Kidney (tissue), 13 donors: ENCODE measurements at regions not wholly inside any gene's neighbourhood (a gene's known extent, or its start where the extent isn't known, plus 50 kb on each side); places are given as distances from the start of the nearest gene placed in this dataset.

Experiments
- DNase-seq, 5 donors: peaks; one replicate each; pipeline ENCODE4 v3.0.0-alpha.2; 2013 to 2020
- FAIRE-seq: peaks from 2 replicates; lab custom pipeline; 2012; peaks lifted over from hg19 to GRCh38; lab: Jason Lieb, UNC
- H3K27ac ChIP-seq, 2 donors: one replicate each; pipeline ENCODE4 v1.7.0; 2013; ENCODE audit warnings: low read depth in 2 of 2, low read length in 2 of 2, inconsistent platforms in 1 of 2
- H3K27me3 ChIP-seq: one replicate; pipeline ENCODE4 v1.7.1; 2013; ENCODE audit warnings: low read length, inconsistent platforms; ENCODE audit not compliant: control insufficient read depth, insufficient read depth
- H3K36me3 ChIP-seq, 3 donors: one replicate each; pipeline versions ENCODE4 v1.7.0 to v1.7.1; 2013; ENCODE audit warnings: low read length in 3 of 3, control low read depth in 1 of 3, inconsistent platforms in 1 of 3; ENCODE audit not compliant: insufficient read depth in 3 of 3, control insufficient read depth in 2 of 3
- H3K4me1 ChIP-seq, 3 donors: one replicate each; pipeline versions ENCODE4 v1.7.0 to v1.7.1; 2013; ENCODE audit warnings: low read length in 3 of 3, inconsistent platforms in 1 of 3, low read depth in 1 of 3; ENCODE audit not compliant: control insufficient read depth in 2 of 3, insufficient read depth in 2 of 3
- H3K4me3 ChIP-seq, 3 donors: one replicate each; pipeline versions ENCODE4 v1.7.0 to v1.8.1; 2013; ENCODE audit warnings: low read length in 3 of 3, control low read depth in 1 of 3, inconsistent platforms in 1 of 3
- H3K9ac ChIP-seq, 3 donors: one replicate each; pipeline versions ENCODE4 v1.7.0 to v1.7.1; 2013; ENCODE audit warnings: low read length in 3 of 3, control low read depth in 1 of 3, inconsistent platforms in 1 of 3
- H3K9me3 ChIP-seq, 3 donors: one replicate each; pipeline versions ENCODE4 v1.7.0 to v1.7.1; 2013; ENCODE audit warnings: low read length in 3 of 3, control low read depth in 1 of 3, inconsistent platforms in 1 of 3; ENCODE audit not compliant: control insufficient read depth in 2 of 3, insufficient read depth in 1 of 3
- intact Hi-C: fragments of 100-400 bp; cut with DNase I; formaldehyde crosslinking; loops from one replicate; pipeline ENCODE4 v1.11.1; 2022
- TF ChIP-seq, protein P1 (sequence below): IDR thresholded peaks from 3 replicates; pipeline ENCODE4 v1.5.1; 2012; ENCODE audit warnings: mild to moderate bottlenecking, moderate library complexity, borderline replicate concordance; ENCODE audit not compliant: insufficient read depth; ENCODE audit errors: extremely low read depth
- donor health status: control.
- donor health status: control.
- donor health status: control.
- donor health status: control.
- donor health status: control.
- donor health status: DM: yes; HTN: yes; CAD: no.
- donor health status: Normal renal cell carcinoma (clear cell type).

GRCh38 chr5:10866913-10867312 lies 105.9 kb upstream of the DAP start:
- intact Hi-C loops, result no loop called here
- DNase-seq (no peak), FAIRE-seq (no peak)
- H3K4me3 ChIP-seq, result no peak overlapping the region
- H3K9me3 ChIP-seq, result no peaks in the 10 kb centered on the region
- H3K36me3 ChIP-seq, result no peaks in the 10 kb centered on the region
- no peak overlapping the region for H3K27ac ChIP-seq
- H3K4me1 ChIP-seq, result no peaks in the 10 kb centered on the region
- no peak overlapping the region for H3K9ac ChIP-seq
- H3K27me3 ChIP-seq, result no peaks in the 10 kb centered on the region
- TF ChIP-seq, protein P1, sequence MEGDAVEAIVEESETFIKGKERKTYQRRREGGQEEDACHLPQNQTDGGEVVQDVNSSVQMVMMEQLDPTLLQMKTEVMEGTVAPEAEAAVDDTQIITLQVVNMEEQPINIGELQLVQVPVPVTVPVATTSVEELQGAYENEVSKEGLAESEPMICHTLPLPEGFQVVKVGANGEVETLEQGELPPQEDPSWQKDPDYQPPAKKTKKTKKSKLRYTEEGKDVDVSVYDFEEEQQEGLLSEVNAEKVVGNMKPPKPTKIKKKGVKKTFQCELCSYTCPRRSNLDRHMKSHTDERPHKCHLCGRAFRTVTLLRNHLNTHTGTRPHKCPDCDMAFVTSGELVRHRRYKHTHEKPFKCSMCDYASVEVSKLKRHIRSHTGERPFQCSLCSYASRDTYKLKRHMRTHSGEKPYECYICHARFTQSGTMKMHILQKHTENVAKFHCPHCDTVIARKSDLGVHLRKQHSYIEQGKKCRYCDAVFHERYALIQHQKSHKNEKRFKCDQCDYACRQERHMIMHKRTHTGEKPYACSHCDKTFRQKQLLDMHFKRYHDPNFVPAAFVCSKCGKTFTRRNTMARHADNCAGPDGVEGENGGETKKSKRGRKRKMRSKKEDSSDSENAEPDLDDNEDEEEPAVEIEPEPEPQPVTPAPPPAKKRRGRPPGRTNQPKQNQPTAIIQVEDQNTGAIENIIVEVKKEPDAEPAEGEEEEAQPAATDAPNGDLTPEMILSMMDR, result no peak

- intact Hi-C loops, result no loop called here
- no peaks in the 10 kb centered on the region for H3K9me3 ChIP-seq
- TF ChIP-seq, protein P1, result peak; percentile 61
- H3K4me3 ChIP-seq, result no peak overlapping the region
- H3K27ac ChIP-seq, result no peak overlapping the region
- FAIRE-seq, result no peak
- H3K36me3 ChIP-seq, result no peaks in the 10 kb centered on the region
- DNase-seq, result peak in 3 of 5 donors; percentile 34 to 43 (median 41)
- no peaks in the 10 kb centered on the region for H3K27me3 ChIP-seq
- H3K9ac ChIP-seq, result no peak overlapping the region
- no peaks in the 10 kb centered on the region for H3K4me1 ChIP-seq
Observed at GRCh38 chr5:10863763-10864383, 102.8 kb upstream of the DAP start.

- no peaks in the 10 kb centered on the region for H3K36me3 ChIP-seq
- no peak overlapping the region for H3K4me3 ChIP-seq
- H3K27ac ChIP-seq, result no peak overlapping the region
- DNase-seq (no peak), FAIRE-seq (no peak)
- no peaks in the 10 kb centered on the region for H3K4me1 ChIP-seq
- no peak overlapping the region for H3K9ac ChIP-seq
- TF ChIP-seq, protein P1, result no peak
- intact Hi-C loops, result no loop called here
- H3K9me3 ChIP-seq, result no peaks in the 10 kb centered on the region
- H3K27me3 ChIP-seq, result no peaks in the 10 kb centered on the region
Observed at GRCh38 chr5:10862085-10862484, 101.1 kb upstream of the DAP start.

DNA sequence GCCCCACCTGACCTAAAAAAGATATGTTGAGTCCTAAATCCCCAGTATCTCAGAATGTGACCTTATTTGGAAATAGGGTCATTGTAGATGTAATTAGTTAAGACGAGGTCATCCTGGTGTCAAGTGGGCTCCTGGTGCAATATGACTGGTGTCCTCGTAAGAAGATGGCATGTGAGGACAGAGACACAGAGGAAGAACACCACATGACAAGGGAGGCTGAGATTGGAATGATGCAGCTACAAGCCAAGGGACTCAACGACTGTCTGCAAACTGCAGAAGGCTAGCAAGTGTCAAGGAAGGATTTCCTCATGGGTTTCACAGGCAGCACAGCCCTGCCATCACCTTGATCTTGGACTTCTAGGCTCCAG lies 100.4 kb upstream of the DAP start:
- Histone ChIP-seq H3K9me3 (no peaks in the 10 kb centered on the region), H3K27me3 (no peaks in the 10 kb centered on the region), H3K27ac (no peak overlapping the region), H3K4me1 (peaks cover 0 to 5% (median 0%) of the 10 kb centered on the region in 3 donors), H3K36me3 (no peaks in the 10 kb centered on the region), H3K9ac (no peak overlapping the region), H3K4me3 (no peak overlapping the region)
- no peak for FAIRE-seq
- no peak for DNase-seq
- intact Hi-C loops, result no loop called here
- TF ChIP-seq, protein P1, result no peak
